Ovary (tissue), 7 donors: ENCODE measurements at regions not wholly inside any gene's neighbourhood (a gene's known extent, or its start where the extent isn't known, plus 50 kb on each side); places are given as distances from the start of the nearest gene placed in this dataset.

Source experiments
- DNase-seq, 5 donors: peaks; one replicate each; pipeline ENCODE4 v3.0.0-alpha.2; 2019 to 2020
- H3K27ac ChIP-seq, 2 donors: fragments of 200-600 bp; one replicate each; pipeline versions ENCODE4 v1.5.1 to v1.8.0; 2019 to 2022
- H3K27me3 ChIP-seq: fragments of 200-600 bp; one replicate; pipeline ENCODE4 v1.8.0; 2022
- H3K36me3 ChIP-seq: fragments of 200-600 bp; sonication (generic); one replicate; pipeline ENCODE4 v1.5.1; 2019
- H3K4me1 ChIP-seq: one replicate; pipeline ENCODE4 v1.8.1; 2013; ENCODE audit warnings: mild to moderate bottlenecking, moderate library complexity; ENCODE audit not compliant: insufficient read depth
- H3K4me3 ChIP-seq: fragments of 200-600 bp; sonication (generic); one replicate; pipeline ENCODE4 v1.5.1; 2017
- H3K9me3 ChIP-seq, 2 donors: fragments of 200-600 bp in 1 of 2; sonication (generic) in 1 of 2; one replicate each; pipeline versions ENCODE4 v1.5.1 to v1.8.1; 2013 to 2019; ENCODE audit warnings: mild to moderate bottlenecking in 1 of 2, moderate library complexity in 1 of 2
- EP300 ChIP-seq: sonication (generic); formaldehyde crosslinking; IDR thresholded peaks from one replicate; pipeline ENCODE4 v1.6.1; 2017; ENCODE audit warnings: antibody characterized with exemption
- POLR2A ChIP-seq: fragments of 450-650 bp; IDR thresholded peaks from one replicate; pipeline ENCODE4 v1.6.1; 2017; ENCODE audit warnings: antibody characterized with exemption, mild to moderate bottlenecking, moderate library complexity
- WGBS, 3 donors: extraction: QIAGEN DNeasy Blood & Tissue Kit in 1 of 3; methylation state at CpG; one replicate each; pipeline versions ENCODE4 v1.1.5 to v1.1.7; 2013 to 2017; 5-methylcytosine and 5-hydroxymethylcytosine counted together
- intact Hi-C, 4 donors: fragments of 100-400 bp; cut with DNase I; formaldehyde crosslinking; loops; one replicate each; pipeline versions ENCODE4 v1.11.0 to v1.15.1; 2022 to 2023
- TF ChIP-seq, protein P1 (sequence below), 3 donors: fragments of 450-650 bp in 2 of 3; fragments of 200-600 bp in 1 of 3; IDR thresholded peaks; one replicate each; pipeline versions ENCODE4 v1.5.1 to v1.8.0; 2016 to 2022; ENCODE audit warnings: antibody characterized with exemption in 3 of 3, mild to moderate bottlenecking in 1 of 3
- donor health status: DM: no; HTN: no; CAD: no; lungs with moderate emphysema.
- donor health status: DM: no; HTN: no; CAD: no.
- donor health status: Bipolar disorder and iron deficiency.
- donor health status: DM: no; HTN: no; CAD: no.
- donor health status: DM: yes; HTN: yes; CAD: no.

DNA sequence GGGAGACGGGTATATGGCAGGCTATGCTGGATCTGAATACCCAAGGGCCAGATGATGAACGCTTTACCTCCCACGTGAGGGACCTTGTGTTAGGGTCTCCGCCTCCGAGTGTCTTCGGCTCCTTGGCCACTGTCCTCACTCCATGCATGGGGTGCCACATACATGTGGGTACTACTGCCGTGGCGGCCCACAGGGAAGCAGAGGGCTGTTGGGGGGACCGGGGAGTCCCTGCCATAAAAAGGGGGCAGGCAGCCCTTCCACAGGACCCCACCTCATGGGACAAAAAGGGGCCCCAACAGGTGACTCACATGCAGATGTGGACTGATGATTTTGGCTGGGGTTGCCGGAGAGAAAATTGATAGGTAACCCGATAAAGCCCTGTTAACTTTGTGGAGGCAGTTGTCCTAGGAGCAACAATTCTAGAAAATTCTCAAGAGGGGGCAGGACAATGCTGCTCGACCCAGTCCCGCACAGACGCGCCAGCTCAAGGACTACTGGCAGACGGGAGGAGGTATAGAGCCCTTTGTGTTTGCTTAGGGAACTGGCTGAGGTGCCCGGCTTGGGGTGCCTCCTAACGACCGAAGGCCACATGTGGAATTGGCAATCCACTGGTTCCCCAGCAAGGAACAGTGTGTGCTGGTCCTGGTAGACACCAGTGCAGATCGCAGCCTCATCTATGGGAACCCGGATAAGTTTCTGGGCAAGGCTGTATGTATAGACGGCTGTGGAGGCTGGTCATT is 695.7 kb upstream of the AGA start:
- no peaks in the 10 kb centered on the region for H3K4me1 ChIP-seq
- intact Hi-C loops: no loop called here
- H3K4me3 ChIP-seq: no peak overlapping the region
- H3K27me3 ChIP-seq: no peaks in the 10 kb centered on the region
- no peak for TF ChIP-seq POLR2A
- TF ChIP-seq, protein P1, sequence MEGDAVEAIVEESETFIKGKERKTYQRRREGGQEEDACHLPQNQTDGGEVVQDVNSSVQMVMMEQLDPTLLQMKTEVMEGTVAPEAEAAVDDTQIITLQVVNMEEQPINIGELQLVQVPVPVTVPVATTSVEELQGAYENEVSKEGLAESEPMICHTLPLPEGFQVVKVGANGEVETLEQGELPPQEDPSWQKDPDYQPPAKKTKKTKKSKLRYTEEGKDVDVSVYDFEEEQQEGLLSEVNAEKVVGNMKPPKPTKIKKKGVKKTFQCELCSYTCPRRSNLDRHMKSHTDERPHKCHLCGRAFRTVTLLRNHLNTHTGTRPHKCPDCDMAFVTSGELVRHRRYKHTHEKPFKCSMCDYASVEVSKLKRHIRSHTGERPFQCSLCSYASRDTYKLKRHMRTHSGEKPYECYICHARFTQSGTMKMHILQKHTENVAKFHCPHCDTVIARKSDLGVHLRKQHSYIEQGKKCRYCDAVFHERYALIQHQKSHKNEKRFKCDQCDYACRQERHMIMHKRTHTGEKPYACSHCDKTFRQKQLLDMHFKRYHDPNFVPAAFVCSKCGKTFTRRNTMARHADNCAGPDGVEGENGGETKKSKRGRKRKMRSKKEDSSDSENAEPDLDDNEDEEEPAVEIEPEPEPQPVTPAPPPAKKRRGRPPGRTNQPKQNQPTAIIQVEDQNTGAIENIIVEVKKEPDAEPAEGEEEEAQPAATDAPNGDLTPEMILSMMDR (IDR thresholded peaks at IDR 0.05): no peak
- TF ChIP-seq EP300: no peak
- no peak for DNase-seq
- H3K27ac ChIP-seq: no peak overlapping the region
- H3K36me3 ChIP-seq: no peaks in the 10 kb centered on the region
- WGBS, 3 donors: 90 to 95% (median 93%) methylated on average over 22 of the region's 22 CpGs
- H3K9me3 ChIP-seq: no peaks in the 10 kb centered on the region

DNA sequence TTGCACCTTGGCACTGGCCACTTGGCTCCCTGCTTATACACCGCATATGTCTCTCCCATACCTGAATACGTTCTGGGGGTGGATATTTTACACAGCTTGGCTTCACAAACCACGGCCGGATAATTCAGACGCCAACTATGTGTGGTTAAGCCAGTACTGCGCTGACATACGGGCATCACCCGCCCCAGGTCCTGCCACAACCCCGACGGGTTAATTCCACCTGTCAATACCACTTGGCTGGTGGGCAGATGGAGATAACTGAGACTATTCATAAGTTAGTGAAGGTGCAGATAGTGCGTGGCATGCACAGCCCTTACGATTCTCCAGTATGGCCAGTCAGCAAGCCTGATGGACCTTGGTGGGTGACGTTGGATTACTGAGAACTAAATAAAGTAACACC is 696.3 kb upstream of the AGA start:
- Histone ChIP-seq H3K36me3 (no peaks in the 10 kb centered on the region), H3K4me1 (no peaks in the 10 kb centered on the region), H3K27ac (no peak overlapping the region), H3K9me3 (no peaks in the 10 kb centered on the region), H3K27me3 (no peaks in the 10 kb centered on the region), H3K4me3 (no peak overlapping the region)
- TF ChIP-seq POLR2A (no peak), EP300 (no peak)
- TF ChIP-seq, protein P1 (IDR thresholded peaks at IDR 0.05): no peak
- intact Hi-C loops: no loop called here
- 95 to 96% (median 96%) methylated on average over 13 of the region's 13 CpGs for WGBS, 3 donors
- DNase-seq: no peak

DNA sequence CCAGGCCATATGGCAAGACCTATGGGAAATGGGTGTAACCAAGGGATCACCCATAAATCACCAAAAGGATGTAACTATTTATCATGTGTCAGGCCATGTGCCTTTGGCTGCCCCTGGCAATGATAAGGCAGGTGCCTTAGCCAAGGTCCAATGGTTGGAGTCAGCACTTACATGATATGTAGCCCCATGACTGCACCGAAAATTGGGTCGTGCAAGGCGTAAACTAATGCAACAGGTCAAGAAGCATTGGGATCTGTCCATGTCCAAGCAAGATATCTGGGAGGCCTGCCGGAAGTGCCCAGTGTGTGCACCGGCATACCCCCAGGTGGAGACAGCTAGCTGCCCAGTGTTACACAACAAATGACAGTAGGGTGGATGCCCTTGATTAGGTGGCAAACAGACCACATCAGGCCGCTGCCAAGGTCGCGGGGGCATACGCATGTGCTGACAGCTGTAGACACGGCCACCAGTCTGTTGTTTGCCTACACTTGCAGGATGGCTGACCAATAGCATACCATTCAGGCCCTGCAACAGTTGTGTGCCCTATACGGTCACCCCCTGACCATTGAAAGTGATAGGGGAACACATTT is 698.2 kb upstream of the AGA start:
- Histone ChIP-seq H3K9me3 (no peaks in the 10 kb centered on the region), H3K4me1 (no peaks in the 10 kb centered on the region), H3K27ac (no peak overlapping the region), H3K4me3 (no peak overlapping the region), H3K27me3 (no peaks in the 10 kb centered on the region), H3K36me3 (no peaks in the 10 kb centered on the region)
- WGBS, 3 donors: 95 to 97% (median 96%) methylated on average over 11 of the region's 11 CpGs
- intact Hi-C loops: no loop called here
- TF ChIP-seq, protein P1 (IDR thresholded peaks at IDR 0.05): no peak
- TF ChIP-seq POLR2A: no peak
- TF ChIP-seq EP300: no peak
- DNase-seq: no peak

DNA sequence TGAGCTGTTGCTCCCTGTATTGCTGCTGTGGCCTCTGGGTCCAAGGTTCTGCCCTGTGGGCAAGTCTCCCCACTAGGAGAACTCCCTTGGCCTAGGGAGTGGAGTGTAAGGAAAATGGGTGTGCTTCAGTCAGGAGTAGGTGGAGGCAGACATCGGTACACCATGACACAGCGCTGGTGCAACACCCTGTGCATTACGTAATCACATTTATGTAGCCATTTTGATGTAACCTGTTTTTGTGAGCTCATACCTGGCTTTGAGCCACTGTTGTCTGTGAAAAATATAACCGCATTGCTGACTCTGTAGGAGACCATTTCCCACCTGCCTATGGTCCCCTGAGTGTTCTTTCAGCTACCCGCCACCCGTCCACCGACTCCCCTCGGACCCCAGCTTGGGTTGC is 700.5 kb upstream of the AGA start:
- H3K4me1 ChIP-seq: no peaks in the 10 kb centered on the region
- intact Hi-C loops: no loop called here
- H3K9me3 ChIP-seq: no peaks in the 10 kb centered on the region
- WGBS, 3 donors: 93 to 96% (median 94%) methylated on average over 8 of the region's 8 CpGs
- DNase-seq: no peak
- H3K27me3 ChIP-seq: no peaks in the 10 kb centered on the region
- H3K36me3 ChIP-seq: no peaks in the 10 kb centered on the region
- H3K4me3 ChIP-seq: no peak overlapping the region
- TF ChIP-seq EP300 (no peak), POLR2A (no peak)
- no peak overlapping the region for H3K27ac ChIP-seq

DNA sequence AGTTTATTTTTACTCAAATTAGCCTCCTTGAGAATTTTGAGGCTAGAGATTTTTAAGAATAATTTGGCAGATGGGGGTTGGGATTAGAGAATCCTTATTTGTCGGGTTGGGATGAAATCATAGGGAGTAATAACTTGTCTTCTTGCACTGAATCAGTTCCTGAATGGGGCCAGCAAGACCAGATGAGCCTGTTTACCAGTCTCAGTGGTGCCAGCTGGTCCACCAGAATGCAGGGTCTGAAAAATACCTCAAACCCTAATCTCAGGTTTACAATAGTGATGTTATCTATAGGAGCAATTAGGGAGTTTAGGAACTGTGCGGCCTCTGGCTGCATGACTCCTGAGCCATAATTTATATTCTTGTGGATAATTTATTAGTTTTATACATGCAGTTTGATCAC is 705.9 kb upstream of the AGA start:
- intact Hi-C loops: no loop called here
- no peaks in the 10 kb centered on the region for H3K36me3 ChIP-seq
- H3K4me1 ChIP-seq: no peaks in the 10 kb centered on the region
- no peaks in the 10 kb centered on the region for H3K9me3 ChIP-seq
- no peaks in the 10 kb centered on the region for H3K27me3 ChIP-seq
- H3K27ac ChIP-seq: no peak overlapping the region
- H3K4me3 ChIP-seq: no peak overlapping the region
- 65 to 80% (median 71%) methylated on average over 2 of the region's 2 CpGs for WGBS, 3 donors
- TF ChIP-seq EP300 (no peak), POLR2A (no peak)
- TF ChIP-seq, protein P1 (IDR thresholded peaks at IDR 0.05): no peak
- no peak for DNase-seq
